OCI-LY7 (cell line): ENCODE measurements at regions not wholly inside any gene's neighbourhood (a gene's known extent, or its start where the extent isn't known, plus 50 kb on each side); places are given as distances from the start of the nearest gene placed in this dataset.

Source experiments
- BruUV-seq: library from RNA; stranded (reverse); fragments of 400-500 nt; replicated peaks from 2 replicates; lab custom pipeline; 2021; lab: Mats Ljungman, UMichigan
- CTCF ChIA-PET: fragments of 300-600 bp; sonication (Branson Sonifier 250); formaldehyde crosslinking; loops from one replicate; lab custom pipeline; 2022; ENCODE audit warnings: antibody characterized with exemption; ENCODE audit not compliant: unreplicated experiment; lab: Charles Lee
- POLR2A ChIA-PET: fragments of 300-600 bp; sonication (Branson Sonifier 250); formaldehyde crosslinking; loops from one replicate; lab custom pipeline; 2022; ENCODE audit warnings: antibody characterized with exemption; lab: Charles Lee
- DNase-seq: peaks from one replicate; pipeline ENCODE4 v3.0.0-alpha.2; 2015; ENCODE audit warnings: low spot score
- H2AFZ ChIP-seq: fragments of 200-600 bp; sonication (generic), shearing (Covaris generic); 2 replicates; pipeline ENCODE4 v1.6.1; 2014; ENCODE audit warnings: mild to moderate bottlenecking, antibody characterized with exemption, low read length, moderate library complexity
- H3K27ac ChIP-seq: fragments of 200-600 bp; sonication (generic); 2 replicates; pipeline ENCODE4 v1.5.1; 2014; ENCODE audit warnings: mixed run types, low read depth, mild to moderate bottlenecking, moderate library complexity, low read length, inconsistent platforms; ENCODE audit not compliant: poor library complexity, severe bottlenecking
- H3K36me3 ChIP-seq: fragments of 200-600 bp; sonication (generic); 2 replicates; pipeline ENCODE4 v1.6.1; 2014; ENCODE audit warnings: mild to moderate bottlenecking, antibody characterized with exemption, low read length, moderate library complexity, mixed read lengths; ENCODE audit not compliant: insufficient read depth
- H3K4me1 ChIP-seq: fragments of 200-600 bp; sonication (generic); 2 replicates; pipeline ENCODE4 v1.5.1; 2014; ENCODE audit warnings: mild to moderate bottlenecking, low read length; ENCODE audit not compliant: insufficient read depth, poor library complexity, severe bottlenecking
- H3K4me2 ChIP-seq: fragments of 200-600 bp; sonication (generic); 2 replicates; pipeline ENCODE4 v1.6.1; 2014; ENCODE audit warnings: mild to moderate bottlenecking, low read length
- H3K4me3 ChIP-seq: fragments of 200-600 bp; sonication (generic); 2 replicates; pipeline ENCODE4 v1.5.1; 2014; ENCODE audit warnings: mild to moderate bottlenecking, low read depth, low read length; ENCODE audit not compliant: poor library complexity, severe bottlenecking
- H3K79me2 ChIP-seq: fragments of 200-600 bp; sonication (generic); 2 replicates; pipeline ENCODE4 v1.6.1; 2016; ENCODE audit warnings: low read depth, mild to moderate bottlenecking, low read length, moderate library complexity, mixed read lengths; ENCODE audit not compliant: insufficient read depth
- H3K9me2 ChIP-seq: fragments of 200-600 bp; sonication (generic); 2 replicates; pipeline ENCODE4 v1.6.1; 2016; ENCODE audit warnings: mild to moderate bottlenecking, low read length, mixed read lengths; ENCODE audit not compliant: insufficient read depth
- H3K9me3 ChIP-seq: fragments of 200-600 bp; sonication (generic); 2 replicates; pipeline ENCODE4 v1.6.1; 2014; ENCODE audit warnings: mild to moderate bottlenecking, mixed run types, low read length, mixed read lengths
- H4K20me1 ChIP-seq: fragments of 200-600 bp; sonication (generic); 2 replicates; pipeline ENCODE4 v1.6.1; 2014; ENCODE audit warnings: mild to moderate bottlenecking, antibody characterized with exemption, low read length, moderate library complexity, mixed read lengths; ENCODE audit not compliant: insufficient read depth
- EZH2phosphoT487 ChIP-seq: fragments of 200-600 bp; sonication (generic); IDR thresholded peaks from 2 replicates; pipeline ENCODE4 v1.6.1; 2018; ENCODE audit warnings: low read depth, borderline replicate concordance, mild to moderate bottlenecking, mixed run types, antibody characterized with exemption, low read length, moderate library complexity, mixed read lengths
- intact Hi-C: fragments of 100-400 bp; cut with micrococcal nuclease; formaldehyde crosslinking; loops from one replicate; pipeline ENCODE4 v1.10.0; 2022; ENCODE audit not compliant: unreplicated experiment
- TF ChIP-seq, protein P1 (sequence below): fragments of 200-600 bp; sonication (generic); conservative IDR thresholded peaks from 2 replicates; pipeline ENCODE4 v1.5.1; 2014; ENCODE audit warnings: mild to moderate bottlenecking, antibody characterized with exemption, low read length, moderate library complexity, mixed read lengths

DNA sequence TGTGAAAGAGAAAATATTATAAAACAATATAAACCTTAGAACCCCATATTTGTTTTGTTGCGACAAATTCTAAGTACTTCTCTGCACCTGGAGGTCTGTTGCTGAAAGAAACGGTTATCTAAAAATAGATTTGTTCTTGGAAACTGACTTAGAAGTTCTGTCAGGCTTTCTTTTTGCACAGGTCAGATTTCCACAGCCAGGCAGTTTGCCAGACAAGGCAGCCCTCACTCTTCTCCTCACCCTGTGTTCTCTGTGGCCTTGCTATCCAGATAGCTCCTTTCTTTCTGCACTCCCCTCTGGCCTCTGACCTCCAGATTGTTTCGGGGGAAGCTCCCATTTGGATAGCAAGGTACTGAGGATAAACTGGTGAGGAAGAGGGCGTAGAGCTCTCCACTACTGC, 413.3 kb upstream of the ONECUT1 start:
- no peaks in the 10 kb centered on the region for H3K4me1 ChIP-seq

DNA sequence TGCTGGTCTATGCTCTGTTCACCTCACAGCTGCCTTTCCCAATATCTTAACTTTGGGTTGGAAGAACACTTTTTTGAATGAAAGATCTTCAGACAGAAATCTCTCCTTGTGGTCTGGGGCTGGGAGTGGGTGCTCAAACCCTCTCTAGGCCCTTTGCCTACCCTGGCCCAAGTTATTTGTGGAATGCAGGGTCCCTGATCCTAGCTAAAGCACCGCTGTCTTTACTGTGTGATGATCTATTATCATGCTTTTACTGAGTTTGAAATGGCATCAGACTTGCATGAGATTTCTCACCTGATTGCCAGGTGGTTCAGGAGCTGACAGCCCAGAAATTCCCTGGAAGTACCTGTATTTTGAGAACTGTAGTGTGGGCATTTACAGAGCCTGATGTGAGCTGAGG, 412.7 kb upstream of the ONECUT1 start:
- TF ChIP-seq, protein P1, sequence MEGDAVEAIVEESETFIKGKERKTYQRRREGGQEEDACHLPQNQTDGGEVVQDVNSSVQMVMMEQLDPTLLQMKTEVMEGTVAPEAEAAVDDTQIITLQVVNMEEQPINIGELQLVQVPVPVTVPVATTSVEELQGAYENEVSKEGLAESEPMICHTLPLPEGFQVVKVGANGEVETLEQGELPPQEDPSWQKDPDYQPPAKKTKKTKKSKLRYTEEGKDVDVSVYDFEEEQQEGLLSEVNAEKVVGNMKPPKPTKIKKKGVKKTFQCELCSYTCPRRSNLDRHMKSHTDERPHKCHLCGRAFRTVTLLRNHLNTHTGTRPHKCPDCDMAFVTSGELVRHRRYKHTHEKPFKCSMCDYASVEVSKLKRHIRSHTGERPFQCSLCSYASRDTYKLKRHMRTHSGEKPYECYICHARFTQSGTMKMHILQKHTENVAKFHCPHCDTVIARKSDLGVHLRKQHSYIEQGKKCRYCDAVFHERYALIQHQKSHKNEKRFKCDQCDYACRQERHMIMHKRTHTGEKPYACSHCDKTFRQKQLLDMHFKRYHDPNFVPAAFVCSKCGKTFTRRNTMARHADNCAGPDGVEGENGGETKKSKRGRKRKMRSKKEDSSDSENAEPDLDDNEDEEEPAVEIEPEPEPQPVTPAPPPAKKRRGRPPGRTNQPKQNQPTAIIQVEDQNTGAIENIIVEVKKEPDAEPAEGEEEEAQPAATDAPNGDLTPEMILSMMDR = no peak
- no peak for TF ChIP-seq EZH2phosphoT487
- no peaks in the 10 kb centered on the region for H3K79me2 ChIP-seq
- no peaks in the 10 kb centered on the region for H3K4me1 ChIP-seq
- ChIA-PET POLR2A (no interaction called here), CTCF (no interaction called here)
- H3K4me2 ChIP-seq = no peak overlapping the region
- intact Hi-C loops = no loop called here
- H3K9me2 ChIP-seq = no peaks in the 10 kb centered on the region
- no peak overlapping the region for H3K4me3 ChIP-seq
- no peaks in the 10 kb centered on the region for H3K36me3 ChIP-seq
- DNase-seq = no peak
- no TSS peak for BruUV-seq
- no peak overlapping the region for H2AFZ ChIP-seq
- no peaks in the 10 kb centered on the region for H3K9me3 ChIP-seq
- no peaks in the 10 kb centered on the region for H4K20me1 ChIP-seq
- H3K27ac ChIP-seq = no peak overlapping the region

More for the DNA sequence above, 413.3 kb upstream of the ONECUT1 start:
- Histone ChIP-seq H3K27ac (no peak overlapping the region), H3K9me3 (no peaks in the 10 kb centered on the region), H4K20me1 (no peaks in the 10 kb centered on the region), H3K9me2 (no peaks in the 10 kb centered on the region), H2AFZ (no peak overlapping the region), H3K79me2 (no peaks in the 10 kb centered on the region), H3K4me3 (no peak overlapping the region), H3K4me2 (no peak overlapping the region), H3K36me3 (no peaks in the 10 kb centered on the region)
- CTCF ChIA-PET = no interaction called here
- DNase-seq = no peak
- no TSS peak for BruUV-seq
- POLR2A ChIA-PET = no interaction called here
- intact Hi-C loops = no loop called here
- TF ChIP-seq, protein P1 = no peak
- TF ChIP-seq EZH2phosphoT487 = no peak

DNA sequence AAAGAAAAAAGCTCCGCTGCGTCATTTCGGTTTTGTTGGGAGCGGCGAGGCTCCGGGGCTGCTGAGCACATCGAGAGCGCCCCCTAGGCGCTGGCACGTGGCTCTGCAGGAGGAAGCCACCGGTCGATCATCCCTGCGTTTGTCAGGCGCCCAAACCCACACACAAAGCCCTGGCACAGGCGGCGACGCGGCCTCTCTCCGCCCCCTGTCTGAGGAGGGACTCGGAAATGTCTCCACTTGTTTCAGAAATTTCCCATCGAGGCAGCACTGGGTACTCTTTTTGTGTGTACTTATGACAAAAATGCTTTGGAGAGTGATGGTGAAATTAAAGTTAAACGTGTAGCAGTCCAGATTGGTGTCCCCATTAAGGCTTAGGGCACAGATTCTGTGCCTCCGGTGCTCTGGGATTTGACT, 407.3 kb upstream of the ONECUT1 start:
- ChIA-PET CTCF (no interaction called here), POLR2A (no interaction called here)
- BruUV-seq = no TSS peak
- Histone ChIP-seq H3K79me2 (no peaks in the 10 kb centered on the region), H3K4me1 (no peaks in the 10 kb centered on the region), H3K27ac (no peak overlapping the region), H3K4me3 (no peak overlapping the region), H3K9me2 (no peaks in the 10 kb centered on the region), H3K36me3 (no peaks in the 10 kb centered on the region), H3K4me2 (no peak overlapping the region), H2AFZ (no peak overlapping the region), H4K20me1 (no peaks in the 10 kb centered on the region), H3K9me3 (no peaks in the 10 kb centered on the region)
- TF ChIP-seq, protein P1 = peak; percentile 90
- TF ChIP-seq EZH2phosphoT487 = no peak
- DNase-seq = peak; percentile 37
- intact Hi-C loops = loop anchor here (2.0 kb wide), 1 partner anchor 417 kb away; no protein-coding TSS in a partner anchor
